Stimulated activated CD4-positive, alpha-beta T cell treated with anti-CD3 and anti-CD28 coated beads, Interleukin-12 subunit alpha, Interleukin-12 subunit beta, amount 100 ng/mL, for 4 hours (primary cell): ENCODE measurements at regions not wholly inside any gene's neighbourhood (a gene's known extent, or its start where the extent isn't known, plus 50 kb on each side); places are given as distances from the start of the nearest gene placed in this dataset.

Experiments
- DNase-seq: peaks from one replicate; pipeline ENCODE4 v3.0.0-alpha.2; 2020

DNA sequence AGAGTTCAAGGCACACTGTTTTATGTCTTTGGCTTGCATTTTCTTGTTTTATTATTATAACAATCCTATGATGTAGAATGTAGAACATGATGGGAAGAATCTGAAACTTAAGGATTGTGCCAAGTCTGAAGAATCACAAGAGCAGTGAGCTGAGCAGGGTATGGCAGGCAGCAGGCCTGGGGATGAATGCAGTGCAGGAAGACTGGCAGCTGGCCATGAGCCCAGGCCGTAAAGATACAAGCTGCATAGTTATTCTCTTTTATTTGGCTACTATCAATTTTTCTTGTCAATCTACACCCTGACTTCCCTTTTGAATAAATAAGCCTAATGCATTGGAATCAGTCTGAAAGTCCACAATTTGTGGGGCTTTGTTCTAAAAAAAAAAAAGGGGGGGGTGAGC, 89.6 kb upstream of the ARPP21 start:
- no peak for DNase-seq

DNA sequence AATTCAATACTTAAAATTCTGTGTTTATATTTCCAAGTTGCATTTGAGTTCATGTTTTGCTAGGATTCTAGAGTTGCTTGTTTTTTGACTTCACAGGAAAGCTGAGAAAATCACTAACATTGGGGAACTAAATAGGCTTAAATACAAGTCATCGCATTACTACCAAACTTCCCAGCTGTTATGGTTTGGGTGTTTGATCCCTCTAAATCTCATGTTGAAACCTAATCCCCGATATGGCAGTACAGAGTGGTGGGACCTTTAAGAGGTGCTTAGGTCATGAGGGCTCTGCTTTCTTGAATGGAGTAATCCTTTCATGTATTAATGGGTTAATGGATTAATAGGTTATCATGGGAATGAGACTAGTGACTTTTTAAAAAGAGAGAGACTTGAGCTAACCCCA, 77.2 kb upstream of the ARPP21 start:
- no peak for DNase-seq

DNA sequence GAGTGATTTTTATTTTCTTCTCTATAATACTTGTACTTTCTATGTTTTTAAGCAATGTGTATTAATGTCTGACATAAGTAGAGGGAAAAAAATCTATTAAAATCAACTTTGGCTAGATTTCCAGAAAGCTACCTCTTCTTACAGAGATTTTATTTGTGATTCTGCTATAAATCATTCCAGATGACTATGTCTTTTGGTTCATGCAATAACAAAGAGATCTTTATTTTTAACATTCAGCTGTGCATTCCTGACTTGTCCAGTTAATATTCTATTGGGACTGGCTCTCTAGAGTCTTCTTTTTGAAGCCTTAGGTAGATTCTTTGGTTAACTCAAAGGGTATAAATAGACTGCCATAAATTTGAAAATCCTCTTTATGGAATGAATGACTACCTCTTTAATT, 74.3 kb upstream of the ARPP21 start:
- no peak for DNase-seq
